ENCODE measurements at regions not wholly inside any gene's neighbourhood (a gene's known extent, or its start where the extent isn't known, plus 50 kb on each side); places are given as distances from the start of the nearest gene placed in this dataset.

- TF ChIP-seq FOXA1 (IDR thresholded peaks at IDR 0.05) (no peak), L3MBTL2 (conservative IDR thresholded peaks at IDR 0.05) (no peak), ELF4 (IDR thresholded peaks at IDR 0.05) (no peak), SP1 (IDR thresholded peaks at IDR 0.05) (no peak), FOXM1 (IDR thresholded peaks at IDR 0.05; ENCODE audit: borderline replicate concordance) (no peak), FOXK2 (IDR thresholded peaks at IDR 0.05) (no peak), BHLHE40 (IDR thresholded peaks at IDR 0.05; ENCODE audit: borderline replicate concordance) (no peak)
These were observed 65.6 kb upstream of the MBNL1 start for GRCh38 chr3:152202976-152203626.

All from HEK293T (cell line).